ENCODE measurements at regions not wholly inside any gene's neighbourhood (a gene's known extent, or its start where the extent isn't known, plus 50 kb on each side); places are given as distances from the start of the nearest gene placed in this dataset.
A peak's percentile ranks its signal among the peaks of the same experiment; 100 is the strongest.

- no peak overlapping the region for H3K27ac Mint-ChIP-seq
- H3K4me3 Mint-ChIP-seq, result no peak overlapping the region
- ATAC-seq (ENCODE audit: low read depth in 2 of 2), result no peak
- no peaks in the 10 kb centered on the region for H3K36me3 Mint-ChIP-seq
- peaks cover 0 to 4% (median 0%) of the 10 kb centered on the region in 3 donors for H3K4me1 Mint-ChIP-seq
- DNase-seq, result no peak
- H3K9me3 Mint-ChIP-seq, result peaks cover 0 to 3% (median 0%) of the 10 kb centered on the region in 7 donors
- H3K27me3 Mint-ChIP-seq, result peaks cover 0 to 12% (median 0%) of the 10 kb centered on the region in 3 donors
Observed at GRCh38 chr3:30370681-30371271, 235.6 kb upstream of the TGFBR2 start.

- Mint-ChIP-seq H3K4me3 (no peak overlapping the region), H3K4me1 (peaks cover 0 to 4% (median 0%) of the 10 kb centered on the region in 3 donors), H3K36me3 (no peaks in the 10 kb centered on the region), H3K9me3 (no peaks in the 10 kb centered on the region), H3K27ac (no peak overlapping the region), H3K27me3 (peaks cover 0 to 12% (median 0%) of the 10 kb centered on the region in 3 donors)
- DNase-seq, result no peak
- no peak for ATAC-seq (ENCODE audit: low read depth in 2 of 2)
Observed at GRCh38 chr3:30372837-30373236, 233.6 kb upstream of the TGFBR2 start.

GRCh38 chr3:30384546-30385072 is 221.8 kb upstream of the TGFBR2 start:
- Mint-ChIP-seq H3K27ac (peak overlapping the region in 1 of 6 donors; percentile 77), H3K27me3 (peaks cover 0 to 5% (median 0%) of the 10 kb centered on the region in 3 donors), H3K4me3 (no peak overlapping the region), H3K4me1 (peaks cover 9 to 11% (median 11%) of the 10 kb centered on the region in 3 donors), H3K36me3 (no peaks in the 10 kb centered on the region), H3K9me3 (peaks cover 0 to 31% (median 7%) of the 10 kb centered on the region in 7 donors)
- no peak for ATAC-seq (ENCODE audit: low read depth in 2 of 2)
- DNase-seq, result no peak

GRCh38 chr3:30393079-30393478 is 213.3 kb upstream of the TGFBR2 start:
- H3K9me3 Mint-ChIP-seq, result peaks cover 0 to 4% (median 0%) of the 10 kb centered on the region in 7 donors
- ATAC-seq (ENCODE audit: low read depth in 2 of 2) (no peak), DNase-seq (no peak)
- H3K27me3 Mint-ChIP-seq, result peaks cover 0 to 8% (median 5%) of the 10 kb centered on the region in 3 donors
- H3K4me1 Mint-ChIP-seq, result peaks cover 0 to 2% (median 0%) of the 10 kb centered on the region in 3 donors
- no peak overlapping the region for H3K4me3 Mint-ChIP-seq
- H3K36me3 Mint-ChIP-seq, result peaks cover 0 to 11% of the 10 kb centered on the region in 2 donors
- H3K27ac Mint-ChIP-seq, result no peak overlapping the region

- peaks cover 0 to 11% of the 10 kb centered on the region in 2 donors for H3K36me3 Mint-ChIP-seq
- H3K4me3 Mint-ChIP-seq, result no peak overlapping the region
- peaks cover 0 to 8% (median 5%) of the 10 kb centered on the region in 3 donors for H3K27me3 Mint-ChIP-seq
- peaks cover 0 to 4% (median 0%) of the 10 kb centered on the region in 7 donors for H3K9me3 Mint-ChIP-seq
- no peak overlapping the region for H3K27ac Mint-ChIP-seq
- peaks cover 8 to 18% (median 13%) of the 10 kb centered on the region in 3 donors for H3K4me1 Mint-ChIP-seq
- ATAC-seq (ENCODE audit: low read depth in 2 of 2), result no peak
- DNase-seq, result no peak
Observed at GRCh38 chr3:30397030-30397429, 209.4 kb upstream of the TGFBR2 start.

- peaks cover 8 to 18% (median 13%) of the 10 kb centered on the region in 3 donors for H3K4me1 Mint-ChIP-seq
- no peak overlapping the region for H3K27ac Mint-ChIP-seq
- H3K4me3 Mint-ChIP-seq, result no peak overlapping the region
- H3K36me3 Mint-ChIP-seq, result peaks cover 0 to 5% of the 10 kb centered on the region in 2 donors
- ATAC-seq (ENCODE audit: low read depth in 2 of 2) (no peak), DNase-seq (no peak)
- H3K27me3 Mint-ChIP-seq, result peaks cover 0 to 5% (median 4%) of the 10 kb centered on the region in 3 donors
- H3K9me3 Mint-ChIP-seq, result peaks cover 0 to 3% (median 0%) of the 10 kb centered on the region in 7 donors
Observed at GRCh38 chr3:30399394-30400181, 206.8 kb upstream of the TGFBR2 start.

GRCh38 chr3:30400926-30401325 is 205.5 kb upstream of the TGFBR2 start:
- Mint-ChIP-seq H3K27ac (peak overlapping the region in 1 of 6 donors; percentile 36), H3K4me1 (peaks cover 8 to 18% (median 13%) of the 10 kb centered on the region in 3 donors), H3K4me3 (no peak overlapping the region), H3K36me3 (no peaks in the 10 kb centered on the region), H3K9me3 (peaks cover 0 to 3% (median 0%) of the 10 kb centered on the region in 7 donors), H3K27me3 (no peaks in the 10 kb centered on the region)
- DNase-seq (no peak), ATAC-seq (ENCODE audit: low read depth in 2 of 2) (peak in 1 of 2 donors; percentile 25)

- peaks cover 6 to 18% (median 13%) of the 10 kb centered on the region in 3 donors for H3K4me1 Mint-ChIP-seq
- peaks cover 0 to 5% (median 0%) of the 10 kb centered on the region in 7 donors for H3K9me3 Mint-ChIP-seq
- no peak for DNase-seq
- no peak overlapping the region for H3K4me3 Mint-ChIP-seq
- H3K27me3 Mint-ChIP-seq, result no peaks in the 10 kb centered on the region
- H3K27ac Mint-ChIP-seq, result no peak overlapping the region
- no peaks in the 10 kb centered on the region for H3K36me3 Mint-ChIP-seq
- no peak for ATAC-seq (ENCODE audit: low read depth in 2 of 2)
Observed at GRCh38 chr3:30401971-30402370, 204.4 kb upstream of the TGFBR2 start.

GRCh38 chr3:30407651-30408050 is 198.8 kb upstream of the TGFBR2 start:
- Mint-ChIP-seq H3K36me3 (peaks cover 6 to 12% of the 10 kb centered on the region in 2 donors), H3K4me3 (no peak overlapping the region), H3K27ac (peak overlapping the region in 1 of 6 donors; percentile 13), H3K4me1 (no peaks in the 10 kb centered on the region), H3K9me3 (peaks cover 8 to 26% (median 17%) of the 10 kb centered on the region in 7 donors), H3K27me3 (no peaks in the 10 kb centered on the region)
- ATAC-seq (ENCODE audit: low read depth in 2 of 2), result no peak
- DNase-seq, result no peak

GRCh38 chr3:30408105-30408557 is 198.3 kb upstream of the TGFBR2 start:
- Mint-ChIP-seq H3K4me3 (no peak overlapping the region), H3K27ac (no peak overlapping the region)

GRCh38 chr3:30418443-30418842 is 188.0 kb upstream of the TGFBR2 start:
- no peaks in the 10 kb centered on the region for H3K27me3 Mint-ChIP-seq
- H3K36me3 Mint-ChIP-seq, result no peaks in the 10 kb centered on the region
- no peak overlapping the region for H3K4me3 Mint-ChIP-seq
- no peak for ATAC-seq (ENCODE audit: low read depth in 2 of 2)
- no peak for DNase-seq
- no peaks in the 10 kb centered on the region for H3K4me1 Mint-ChIP-seq
- H3K27ac Mint-ChIP-seq, result no peak overlapping the region
- H3K9me3 Mint-ChIP-seq, result peaks cover 0 to 4% (median 0%) of the 10 kb centered on the region in 7 donors

More at GRCh38 chr3:30408105-30408557, 198.3 kb upstream of the TGFBR2 start:
- DNase-seq, result no peak
- Mint-ChIP-seq H3K36me3 (peaks cover 6 to 12% of the 10 kb centered on the region in 2 donors), H3K9me3 (peaks cover 8 to 26% (median 17%) of the 10 kb centered on the region in 7 donors), H3K27me3 (no peaks in the 10 kb centered on the region), H3K4me1 (no peaks in the 10 kb centered on the region)
- ATAC-seq (ENCODE audit: low read depth in 2 of 2), result no peak

- Mint-ChIP-seq H3K4me3 (no peak overlapping the region), H3K36me3 (no peaks in the 10 kb centered on the region), H3K27me3 (no peaks in the 10 kb centered on the region), H3K9me3 (peaks cover 0 to 4% (median 0%) of the 10 kb centered on the region in 7 donors), H3K4me1 (no peaks in the 10 kb centered on the region), H3K27ac (no peak overlapping the region)
- DNase-seq (no peak), ATAC-seq (ENCODE audit: low read depth in 2 of 2) (no peak)
Observed at GRCh38 chr3:30421266-30421665, 185.1 kb upstream of the TGFBR2 start.

- Mint-ChIP-seq H3K36me3 (no peaks in the 10 kb centered on the region), H3K27me3 (no peaks in the 10 kb centered on the region), H3K4me1 (no peaks in the 10 kb centered on the region), H3K9me3 (peaks cover 0 to 3% (median 0%) of the 10 kb centered on the region in 7 donors), H3K4me3 (no peak overlapping the region), H3K27ac (no peak overlapping the region)
- DNase-seq (no peak), ATAC-seq (ENCODE audit: low read depth in 2 of 2) (no peak)
Observed at GRCh38 chr3:30426293-30426993, 180.0 kb upstream of the TGFBR2 start.

Data from naive B cell (primary cell).